Ishikawa (cell line): ENCODE measurements at regions not wholly inside any gene's neighbourhood (a gene's known extent, or its start where the extent isn't known, plus 50 kb on each side); places are given as distances from the start of the nearest gene placed in this dataset.

Experiments
- CEBPB ChIP-seq: IDR thresholded peaks from 2 replicates; pipeline ENCODE4 v1.6.1; 2012
- CREB1 ChIP-seq: IDR thresholded peaks from 2 replicates; pipeline ENCODE4 v1.6.1; 2012; ENCODE audit warnings: low read depth
- EGR1 ChIP-seq: IDR thresholded peaks from 2 replicates; pipeline ENCODE4 v1.6.1; 2012
- EP300 ChIP-seq: IDR thresholded peaks from 2 replicates; pipeline ENCODE4 v1.6.1; 2012; ENCODE audit warnings: borderline replicate concordance
- FOXM1 ChIP-seq: IDR thresholded peaks from 2 replicates; pipeline ENCODE4 v1.6.1; 2012; ENCODE audit warnings: low read depth, borderline replicate concordance
- NFIC ChIP-seq: IDR thresholded peaks from 2 replicates; pipeline ENCODE4 v1.6.1; 2012
- RAD21 ChIP-seq: IDR thresholded peaks from 2 replicates; pipeline ENCODE4 v1.6.1; 2012; ENCODE audit warnings: low read depth
- TAF1 ChIP-seq: IDR thresholded peaks from 2 replicates; pipeline ENCODE4 v1.6.1; 2012; ENCODE audit warnings: low read depth, mild to moderate bottlenecking
- TCF12 ChIP-seq: IDR thresholded peaks from 2 replicates; pipeline ENCODE4 v1.6.1; 2012; ENCODE audit warnings: low read depth
- TEAD4 ChIP-seq: IDR thresholded peaks from 2 replicates; pipeline ENCODE4 v1.6.1; 2012
- YY1 ChIP-seq: IDR thresholded peaks from 2 replicates; pipeline ENCODE4 v1.6.1; 2012; ENCODE audit warnings: low read depth
- ZBTB7A ChIP-seq: IDR thresholded peaks from 2 replicates; pipeline ENCODE4 v1.6.1; 2012; ENCODE audit warnings: low read depth
- TF ChIP-seq, protein P1 (sequence below): IDR thresholded peaks from 2 replicates; pipeline ENCODE4 v1.6.1; 2012
- TF ChIP-seq, protein P2 (sequence below): IDR thresholded peaks from 2 replicates; pipeline ENCODE4 v1.6.1; 2012; ENCODE audit warnings: low read depth, mild to moderate bottlenecking
- TF ChIP-seq, protein P3 (sequence below): IDR thresholded peaks from 2 replicates; pipeline ENCODE4 v1.6.1; 2012

DNA sequence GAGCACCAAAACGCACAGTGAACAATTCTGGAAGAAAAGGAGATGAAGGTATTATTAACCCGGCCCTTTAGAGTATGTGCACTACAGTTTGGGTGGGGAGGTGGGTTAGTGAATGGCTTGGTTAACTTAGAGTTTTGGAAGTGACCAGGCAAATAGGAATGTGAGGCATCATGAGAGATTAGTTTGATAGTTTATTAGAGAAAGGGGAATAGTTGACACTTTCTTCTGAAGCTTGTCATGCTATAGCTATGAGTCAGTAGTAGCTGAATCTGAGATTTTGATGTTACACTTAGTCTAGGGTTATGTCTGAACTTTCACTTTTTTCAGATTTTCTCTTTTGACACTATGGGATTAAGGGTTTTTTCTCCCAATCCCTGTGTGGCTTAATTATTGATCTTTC lies 567.2 kb downstream of the SNAPC1 start:
- TF ChIP-seq FOXM1 = no peak
- TF ChIP-seq ZBTB7A = no peak
- TF ChIP-seq YY1 = no peak
- TF ChIP-seq, protein P1, sequence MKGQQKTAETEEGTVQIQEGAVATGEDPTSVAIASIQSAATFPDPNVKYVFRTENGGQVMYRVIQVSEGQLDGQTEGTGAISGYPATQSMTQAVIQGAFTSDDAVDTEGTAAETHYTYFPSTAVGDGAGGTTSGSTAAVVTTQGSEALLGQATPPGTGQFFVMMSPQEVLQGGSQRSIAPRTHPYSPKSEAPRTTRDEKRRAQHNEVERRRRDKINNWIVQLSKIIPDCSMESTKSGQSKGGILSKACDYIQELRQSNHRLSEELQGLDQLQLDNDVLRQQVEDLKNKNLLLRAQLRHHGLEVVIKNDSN = no peak
- TF ChIP-seq, protein P2, sequence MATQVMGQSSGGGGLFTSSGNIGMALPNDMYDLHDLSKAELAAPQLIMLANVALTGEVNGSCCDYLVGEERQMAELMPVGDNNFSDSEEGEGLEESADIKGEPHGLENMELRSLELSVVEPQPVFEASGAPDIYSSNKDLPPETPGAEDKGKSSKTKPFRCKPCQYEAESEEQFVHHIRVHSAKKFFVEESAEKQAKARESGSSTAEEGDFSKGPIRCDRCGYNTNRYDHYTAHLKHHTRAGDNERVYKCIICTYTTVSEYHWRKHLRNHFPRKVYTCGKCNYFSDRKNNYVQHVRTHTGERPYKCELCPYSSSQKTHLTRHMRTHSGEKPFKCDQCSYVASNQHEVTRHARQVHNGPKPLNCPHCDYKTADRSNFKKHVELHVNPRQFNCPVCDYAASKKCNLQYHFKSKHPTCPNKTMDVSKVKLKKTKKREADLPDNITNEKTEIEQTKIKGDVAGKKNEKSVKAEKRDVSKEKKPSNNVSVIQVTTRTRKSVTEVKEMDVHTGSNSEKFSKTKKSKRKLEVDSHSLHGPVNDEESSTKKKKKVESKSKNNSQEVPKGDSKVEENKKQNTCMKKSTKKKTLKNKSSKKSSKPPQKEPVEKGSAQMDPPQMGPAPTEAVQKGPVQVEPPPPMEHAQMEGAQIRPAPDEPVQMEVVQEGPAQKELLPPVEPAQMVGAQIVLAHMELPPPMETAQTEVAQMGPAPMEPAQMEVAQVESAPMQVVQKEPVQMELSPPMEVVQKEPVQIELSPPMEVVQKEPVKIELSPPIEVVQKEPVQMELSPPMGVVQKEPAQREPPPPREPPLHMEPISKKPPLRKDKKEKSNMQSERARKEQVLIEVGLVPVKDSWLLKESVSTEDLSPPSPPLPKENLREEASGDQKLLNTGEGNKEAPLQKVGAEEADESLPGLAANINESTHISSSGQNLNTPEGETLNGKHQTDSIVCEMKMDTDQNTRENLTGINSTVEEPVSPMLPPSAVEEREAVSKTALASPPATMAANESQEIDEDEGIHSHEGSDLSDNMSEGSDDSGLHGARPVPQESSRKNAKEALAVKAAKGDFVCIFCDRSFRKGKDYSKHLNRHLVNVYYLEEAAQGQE = no peak

- TF ChIP-seq CREB1 (no peak), EGR1 (no peak), TCF12 (no peak), RAD21 (no peak), NFIC (no peak)
Measured at GRCh38 chr14:62347562-62348011, 585.4 kb downstream of the SNAPC1 start.

GRCh38 chr14:62357362-62357761 lies 595.1 kb downstream of the SNAPC1 start:
- TF ChIP-seq TCF12 (no peak), CEBPB (no peak), RAD21 (no peak), EP300 (no peak), CREB1 (no peak), TEAD4 (no peak), FOXM1 (no peak), ZBTB7A (no peak), YY1 (no peak)
- TF ChIP-seq, protein P2 = no peak

- no peak for TF ChIP-seq TCF12
- TF ChIP-seq EGR1 = no peak
- no peak for TF ChIP-seq ZBTB7A
- TF ChIP-seq RAD21 = no peak
- TF ChIP-seq, protein P1 = no peak
- TF ChIP-seq YY1 = no peak
- TF ChIP-seq, protein P2 = no peak
- no peak for TF ChIP-seq EP300
Measured at GRCh38 chr14:62364161-62364560, 601.9 kb downstream of the SNAPC1 start.

DNA sequence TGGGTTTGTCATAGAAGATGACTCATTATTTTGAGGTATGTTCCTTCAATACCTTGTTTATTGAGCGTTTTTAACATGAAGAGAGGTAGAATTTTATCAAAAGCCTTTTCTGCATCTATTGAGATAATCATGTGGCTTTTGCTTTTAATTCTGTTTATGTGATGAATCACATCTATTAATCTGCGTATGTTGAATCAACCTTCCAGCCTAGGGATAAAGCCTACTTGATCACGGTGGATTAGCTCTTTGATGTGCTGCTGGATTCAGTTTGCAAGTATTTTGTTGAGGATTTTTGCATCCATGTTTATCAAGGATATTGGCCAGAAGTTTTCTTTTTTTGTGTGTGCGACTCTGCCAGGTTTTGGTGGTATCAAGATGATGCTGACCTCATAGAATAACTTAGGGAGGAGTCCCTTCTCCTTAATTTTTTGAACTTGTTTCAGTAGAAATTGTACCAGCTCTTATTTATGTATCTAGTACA lies 602.6 kb downstream of the SNAPC1 start:
- TF ChIP-seq, protein P2 = no peak
- TF ChIP-seq NFIC (no peak), FOXM1 (no peak), TAF1 (no peak), CREB1 (no peak), ZBTB7A (no peak), CEBPB (no peak), EP300 (no peak), TEAD4 (no peak), RAD21 (no peak), YY1 (no peak), TCF12 (no peak)
- TF ChIP-seq, protein P1 = no peak
- TF ChIP-seq, protein P3, sequence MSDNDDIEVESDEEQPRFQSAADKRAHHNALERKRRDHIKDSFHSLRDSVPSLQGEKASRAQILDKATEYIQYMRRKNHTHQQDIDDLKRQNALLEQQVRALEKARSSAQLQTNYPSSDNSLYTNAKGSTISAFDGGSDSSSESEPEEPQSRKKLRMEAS = no peak
